PC-3 (cell line): ENCODE measurements at regions not wholly inside any gene's neighbourhood (a gene's known extent, or its start where the extent isn't known, plus 50 kb on each side); places are given as distances from the start of the nearest gene placed in this dataset.
A peak's percentile ranks its signal among the peaks of the same experiment; 100 is the strongest.
"Not testable (repeated sequence)": the region's sequence is repeated elsewhere in the genome, so short reads cannot be mapped to it uniquely, and the experiment has no call there.

Experiments used
- ATAC-seq: fragments of 200-7000 bp; cut with Tn5 transposase; 2 replicates; pipeline ENCODE4 v1.9.1; 2020; ENCODE audit warnings: mild to moderate bottlenecking, moderate library complexity
- BruUV-seq: library from RNA; stranded (reverse); fragments of 400-500 nt; replicated peaks from 2 replicates; lab custom pipeline; 2021; lab: Mats Ljungman, UMichigan
- CTCF ChIA-PET: fragments of 300-600 bp; sonication (Branson Sonifier 250); formaldehyde crosslinking; loops from one replicate; lab custom pipeline; 2022; ENCODE audit warnings: antibody characterized with exemption; lab: Charles Lee
- POLR2A ChIA-PET: fragments of 300-600 bp; sonication (Branson Sonifier 250); formaldehyde crosslinking; loops from one replicate; lab custom pipeline; 2022; ENCODE audit warnings: antibody characterized with exemption; ENCODE audit not compliant: unreplicated experiment; lab: Charles Lee
- DNase-seq: peaks from one replicate; pipeline ENCODE4 v3.0.0-alpha.2; 2015
- H2AFZ ChIP-seq: fragments of 300-600 bp; sonication (generic); 2 replicates; pipeline ENCODE4 v1.6.0; 2016; ENCODE audit warnings: antibody characterized with exemption, low read length
- H3F3A ChIP-seq: fragments of 300-600 bp; sonication (generic); one replicate; pipeline ENCODE4 v1.6.0; 2017; ENCODE audit warnings: antibody characterized with exemption, low read length, control low read depth, mild to moderate bottlenecking; ENCODE audit not compliant: unreplicated experiment
- H3K27ac ChIP-seq: fragments of 300-600 bp; sonication (generic); 2 replicates; pipeline ENCODE4 v1.5.1; 2016; ENCODE audit warnings: mild to moderate bottlenecking, low read length
- H3K27me3 ChIP-seq: fragments of 300-600 bp; sonication (generic); 2 replicates; pipeline ENCODE4 v1.6.1; 2016; ENCODE audit warnings: low read length, mixed read lengths
- H3K36me3 ChIP-seq: fragments of 300-600 bp; sonication (generic); 2 replicates; pipeline ENCODE4 v1.6.1; 2016; ENCODE audit warnings: low read depth, mixed run types, low read length, mixed read lengths
- H3K4me1 ChIP-seq: fragments of 300-600 bp; sonication (generic); 2 replicates; pipeline ENCODE4 v1.5.1; 2016; ENCODE audit warnings: low read length; ENCODE audit not compliant: insufficient read depth
- H3K4me2 ChIP-seq: fragments of 300-600 bp; sonication (generic); 2 replicates; pipeline ENCODE4 v1.6.0; 2016; ENCODE audit warnings: low read length
- H3K4me3 ChIP-seq: fragments of 300-600 bp; sonication (generic); 2 replicates; pipeline ENCODE4 v1.5.1; 2016; ENCODE audit warnings: mild to moderate bottlenecking, low read length, mixed read lengths
- H3K79me2 ChIP-seq: fragments of 300-600 bp; sonication (generic); 2 replicates; pipeline ENCODE4 v1.6.1; 2017; ENCODE audit warnings: low read length, mixed read lengths
- H3K9ac ChIP-seq: fragments of 300-600 bp; sonication (generic); 2 replicates; pipeline ENCODE4 v1.6.0; 2016; ENCODE audit warnings: mild to moderate bottlenecking, low read length
- H3K9me2 ChIP-seq: fragments of 300-600 bp; sonication (generic); replicated peaks from 2 replicates; pipeline ENCODE4 v1.6.1; 2016; ENCODE audit warnings: mixed run types, low read length, mixed read lengths
- H3K9me3 ChIP-seq: fragments of 300-600 bp; sonication (generic); 2 replicates; pipeline ENCODE4 v1.6.1; 2016; ENCODE audit warnings: low read length, mixed read lengths
- H4K20me1 ChIP-seq: fragments of 300-600 bp; sonication (generic); 2 replicates; pipeline ENCODE4 v1.6.1; 2016; ENCODE audit warnings: low read length, mixed read lengths
- CTCF ChIP-seq: fragments of 300-600 bp; sonication (generic); conservative IDR thresholded peaks from 2 replicates; pipeline ENCODE4 v1.5.1; 2017; ENCODE audit warnings: antibody characterized with exemption, low read depth, mild to moderate bottlenecking, low read length
- EZH2 ChIP-seq: fragments of 300-600 bp; sonication (generic); IDR thresholded peaks from one replicate; pipeline ENCODE4 v1.6.1; 2017; ENCODE audit warnings: antibody characterized with exemption, mild to moderate bottlenecking, low read length; ENCODE audit not compliant: unreplicated experiment
- EZH2phosphoT487 ChIP-seq: fragments of 300-600 bp; sonication (generic); IDR thresholded peaks from 2 replicates; pipeline ENCODE4 v1.6.1; 2018; ENCODE audit warnings: mild to moderate bottlenecking, antibody characterized with exemption, low read length, borderline replicate concordance
- intact Hi-C: fragments of 100-400 bp; cut with micrococcal nuclease; formaldehyde crosslinking; loops from 2 replicates; pipeline ENCODE4 v1.9.0; 2023

GRCh38 chr2:40700231-40700954, 248.5 kb upstream of the SLC8A1 start:
- no TSS peak for BruUV-seq
- no peaks in the 10 kb centered on the region for H3K9me3 ChIP-seq
- H3K36me3 ChIP-seq = no peaks in the 10 kb centered on the region
- no peak for DNase-seq
- ChIA-PET CTCF (no interaction called here), POLR2A (interaction anchor here (0.7 kb wide), 1 partner anchor 10 kb away, joined by 5 read pairs; no protein-coding TSS in a partner anchor)
- H3K9me2 ChIP-seq = no peaks in the 10 kb centered on the region
- no peaks in the 10 kb centered on the region for H3K27me3 ChIP-seq
- no peak overlapping the region for H2AFZ ChIP-seq
- no peak overlapping the region for H3K4me3 ChIP-seq
- TF ChIP-seq EZH2 = no peak
- no peak for TF ChIP-seq EZH2phosphoT487
- TF ChIP-seq CTCF = no peak
- H3K79me2 ChIP-seq = no peaks in the 10 kb centered on the region
- H3K9ac ChIP-seq = no peak overlapping the region
- no peaks in the 10 kb centered on the region for H4K20me1 ChIP-seq
- no peak overlapping the region for H3K4me2 ChIP-seq
- peaks cover 6% of the 10 kb centered on the region; the same call in 1 of the 2 replicates for H3K4me1 ChIP-seq
- intact Hi-C loops = no loop called here
- no peak overlapping the region for H3K27ac ChIP-seq
- H3F3A ChIP-seq = no peaks in the 10 kb centered on the region
- ATAC-seq = no peak

- H3K4me2 ChIP-seq, H3K27me3 ChIP-seq, H3K36me3 ChIP-seq, H3K9me2 ChIP-seq, H3K27ac ChIP-seq, H4K20me1 ChIP-seq, H2AFZ ChIP-seq, BruUV-seq, CTCF ChIA-PET, intact Hi-C loops, H3K9me3 ChIP-seq, POLR2A ChIA-PET, H3K9ac ChIP-seq, H3K79me2 ChIP-seq, H3K4me3 ChIP-seq, H3F3A ChIP-seq: not testable (repeated sequence)
- DNase-seq (peak; percentile 43), ATAC-seq (peak; percentile 32; the same call in 1 of the 2 replicates)
- H3K4me1 ChIP-seq = peaks cover 12% of the 10 kb centered on the region
Measured at GRCh38 chr2:40712197-40712894, 260.5 kb upstream of the SLC8A1 start.

GRCh38 chr2:40716879-40717278, 265.0 kb upstream of the SLC8A1 start:
- Histone ChIP-seq H3K27ac (peak overlapping the region; percentile 50), H3K4me2 (peak overlapping the region; percentile 40), H3K4me1 (peaks cover 26% of the 10 kb centered on the region), H3K27me3 (no peaks in the 10 kb centered on the region), H3F3A (no peaks in the 10 kb centered on the region), H3K9me3 (no peaks in the 10 kb centered on the region), H4K20me1 (no peaks in the 10 kb centered on the region), H2AFZ (peak overlapping the region; percentile 17; the same call in 1 of the 2 replicates), H3K36me3 (no peaks in the 10 kb centered on the region), H3K9me2 (no peaks in the 10 kb centered on the region), H3K4me3 (peak overlapping the region; percentile 3; the same call in 1 of the 2 replicates), H3K9ac (no peak overlapping the region), H3K79me2 (no peaks in the 10 kb centered on the region)
- DNase-seq (peak; percentile 95), ATAC-seq (peak; percentile 89)
- intact Hi-C loops = no loop called here
- TF ChIP-seq EZH2 = no peak
- TF ChIP-seq EZH2phosphoT487 = no peak
- POLR2A ChIA-PET = no interaction called here
- BruUV-seq = no TSS peak
- CTCF ChIA-PET = interaction anchor here (0.6 kb wide), 1 partner anchor 14 kb away, joined by 3 read pairs; no protein-coding TSS in a partner anchor
